Adrenal gland (tissue), 9 donors: ENCODE measurements at regions not wholly inside any gene's neighbourhood (a gene's known extent, or its start where the extent isn't known, plus 50 kb on each side); places are given as distances from the start of the nearest gene placed in this dataset.

Experiments used
- DNase-seq, 7 donors: peaks; one replicate each; pipeline ENCODE4 v3.0.0-alpha.2; 2019 to 2020
- H3K27ac ChIP-seq, 5 donors: fragments of 200-600 bp; sonication (generic) in 4 of 5; 1 replicate in 3 of 5; 2 replicates in 2 of 5; pipeline versions ENCODE4 v1.5.1 to v1.8.0; 2016 to 2020; ENCODE audit warnings: mild to moderate bottlenecking in 1 of 5
- H3K27me3 ChIP-seq: fragments of 200-600 bp; 2 replicates; pipeline ENCODE4 v1.8.0; 2021
- H3K36me3 ChIP-seq, 2 donors: fragments of 200-600 bp; replicated peaks in 1 of 2; 1 replicate in 1 of 2; 2 replicates in 1 of 2; pipeline versions ENCODE4 v1.5.1 to v1.8.0; 2018 to 2022
- H3K4me1 ChIP-seq, 2 donors: fragments of 200-600 bp; replicated peaks in 1 of 2; 1 replicate in 1 of 2; 2 replicates in 1 of 2; pipeline versions ENCODE4 v1.5.1 to v1.8.0; 2018 to 2021
- H3K4me3 ChIP-seq, 4 donors: fragments of 200-600 bp; sonication (generic) in 3 of 4; one replicate each; pipeline ENCODE4 v1.5.1; 2016 to 2018
- H3K9me3 ChIP-seq, 3 donors: fragments of 200-600 bp; sonication (generic) in 1 of 3; replicated peaks in 1 of 3; 1 replicate in 2 of 3; 2 replicates in 1 of 3; pipeline versions ENCODE4 v1.5.1 to v1.8.0; 2016 to 2021
- CTCF ChIP-seq, 6 experiments: fragments of 450-650 bp in 4 of 6; fragments of 200-600 bp in 2 of 6; sonication (generic) in 1 of 6; IDR thresholded peaks; 1 replicate in 5 of 6; 2 replicates in 1 of 6; pipeline versions ENCODE4 v1.5.1 to v1.8.0; 2016 to 2021; ENCODE audit warnings: antibody characterized with exemption in 6 of 6, mild to moderate bottlenecking in 2 of 6, moderate library complexity in 1 of 6
- POLR2A ChIP-seq, 2 donors: fragments of 450-650 bp; IDR thresholded peaks; one replicate each; pipeline ENCODE4 v1.6.1; 2017; ENCODE audit warnings: antibody characterized with exemption in 2 of 2, mild to moderate bottlenecking in 2 of 2, moderate library complexity in 1 of 2
- WGBS, 4 donors: extraction: QIAGEN DNeasy Blood & Tissue Kit in 2 of 4; methylation state at CpG; one replicate each; pipeline versions ENCODE4 v1.1.5 to v1.1.7; 2013 to 2017; 5-methylcytosine and 5-hydroxymethylcytosine counted together
- intact Hi-C, 2 donors: fragments of 100-400 bp; cut with DNase I; formaldehyde crosslinking; loops; one replicate each; pipeline versions ENCODE4 v1.14.1 to v1.15.0; 2022 to 2023
- donor health status: healthy with polysubstance abuse.
- donor health status: Bipolar disorder and iron deficiency.
- donor health status: DM: yes; HTN: yes; CAD: no.
- donor health status: DM: no; HTN: no; CAD: no.
- donor health status: DM: no; HTN: no; CAD: no.

- intact Hi-C loops, result no loop called here
- no peak for TF ChIP-seq POLR2A (IDR thresholded peaks at IDR 0.05)
- TF ChIP-seq CTCF (IDR thresholded peaks at IDR 0.05), result no peak
- Histone ChIP-seq H3K27ac (peak overlapping the region in 2 of 5 donors; percentile 30 to 76), H3K36me3 (no peaks in the 10 kb centered on the region), H3K9me3 (peaks cover 0 to 14% (median 6%) of the 10 kb centered on the region in 3 donors), H3K4me3 (no peak overlapping the region), H3K27me3 (no peaks in the 10 kb centered on the region), H3K4me1 (peaks cover 16 to 22% of the 10 kb centered on the region in 2 donors)
- peak in 4 of 7 donors; percentile 7 to 50 (median 22) for DNase-seq
- 81 to 84% (median 82%) methylated on average over 14 of the region's 14 CpGs for WGBS, 4 donors
Observed at GRCh38 chr20:1819311-1820137, 75.7 kb upstream of the SIRPA start.

- H3K9me3 ChIP-seq, result peaks cover 0 to 14% (median 6%) of the 10 kb centered on the region in 3 donors
- intact Hi-C loops, result no loop called here
- 70 to 74% (median 72%) methylated on average over 6 of the region's 6 CpGs for WGBS, 4 donors
Observed at GRCh38 chr20:1818895-1819294, 76.3 kb upstream of the SIRPA start.

GRCh38 chr20:1818247-1818840 lies 76.9 kb upstream of the SIRPA start:
- Histone ChIP-seq H3K9me3 (peaks cover 0 to 11% (median 6%) of the 10 kb centered on the region in 3 donors), H3K27ac (peak overlapping the region in 3 of 5 donors; percentile 30 to 82 (median 54)), H3K27me3 (no peaks in the 10 kb centered on the region), H3K36me3 (no peaks in the 10 kb centered on the region), H3K4me1 (peaks cover 16 to 27% of the 10 kb centered on the region in 2 donors), H3K4me3 (no peak overlapping the region)
- intact Hi-C loops, result no loop called here
- 71 to 87% (median 77%) methylated on average over 1 of the region's 1 CpG for WGBS, 4 donors
- TF ChIP-seq CTCF (IDR thresholded peaks at IDR 0.05), result no peak
- TF ChIP-seq POLR2A (IDR thresholded peaks at IDR 0.05), result no peak
- peak in 1 of 7 donors; percentile 8 for DNase-seq

More at GRCh38 chr20:1818895-1819294, 76.3 kb upstream of the SIRPA start:
- Histone ChIP-seq H3K36me3 (no peaks in the 10 kb centered on the region), H3K4me1 (peaks cover 16 to 22% of the 10 kb centered on the region in 2 donors), H3K27ac (peak overlapping the region in 3 of 5 donors; percentile 30 to 82 (median 54)), H3K27me3 (no peaks in the 10 kb centered on the region), H3K4me3 (no peak overlapping the region)
- TF ChIP-seq CTCF (IDR thresholded peaks at IDR 0.05) (no peak), POLR2A (IDR thresholded peaks at IDR 0.05) (no peak)
- DNase-seq, result peak in 4 of 7 donors; percentile 1 to 14 (median 10)

- Histone ChIP-seq H3K4me3 (no peak overlapping the region), H3K4me1 (peaks cover 20 to 33% of the 10 kb centered on the region in 2 donors), H3K9me3 (peaks cover 0 to 5% (median 5%) of the 10 kb centered on the region in 3 donors), H3K36me3 (no peaks in the 10 kb centered on the region), H3K27ac (peak overlapping the region in 1 of 5 donors; percentile 30), H3K27me3 (no peaks in the 10 kb centered on the region)
- intact Hi-C loops, result no loop called here
- peak in 4 of 7 donors; percentile 6 to 42 (median 18) for DNase-seq
- WGBS, 4 donors, result 92 to 98% (median 96%) methylated on average over 4 to 6 of the region's 6 CpGs
- TF ChIP-seq POLR2A (IDR thresholded peaks at IDR 0.05) (no peak), CTCF (IDR thresholded peaks at IDR 0.05) (no peak)
Observed at GRCh38 chr20:1817577-1818211, 77.5 kb upstream of the SIRPA start.
